ENCODE measurements at regions not wholly inside any gene's neighbourhood (a gene's known extent, or its start where the extent isn't known, plus 50 kb on each side); places are given as distances from the start of the nearest gene placed in this dataset.

- TF ChIP-seq ZFP3 (CRISPR knock-in tag; IDR thresholded peaks at IDR 0.05) (no peak), GLIS3 (CRISPR knock-in tag; IDR thresholded peaks at IDR 0.05) (no peak), PATZ1 (CRISPR knock-in tag; IDR thresholded peaks at IDR 0.05; ENCODE audit: borderline replicate concordance) (no peak), ARNTL (CRISPR knock-in tag; IDR thresholded peaks at IDR 0.05; ENCODE audit: borderline replicate concordance, low read depth) (no peak), TSHZ2 (CRISPR knock-in tag; IDR thresholded peaks at IDR 0.05) (no peak), ZFP30 (CRISPR knock-in tag; IDR thresholded peaks at IDR 0.05) (no peak), CSRNP3 (CRISPR knock-in tag; IDR thresholded peaks at IDR 0.05) (no peak), ESRRG (CRISPR knock-in tag; IDR thresholded peaks at IDR 0.05) (no peak), TCF4 (CRISPR knock-in tag; IDR thresholded peaks at IDR 0.05; ENCODE audit: borderline replicate concordance) (no peak), TOX (CRISPR knock-in tag; IDR thresholded peaks at IDR 0.05; ENCODE audit: borderline replicate concordance) (no peak), ZNF565 (CRISPR knock-in tag; conservative IDR thresholded peaks at IDR 0.05; ENCODE audit: low read depth) (no peak), PPARA (CRISPR knock-in tag; IDR thresholded peaks at IDR 0.05; ENCODE audit: borderline replicate concordance) (no peak)
- TF ChIP-seq, protein P1, sequence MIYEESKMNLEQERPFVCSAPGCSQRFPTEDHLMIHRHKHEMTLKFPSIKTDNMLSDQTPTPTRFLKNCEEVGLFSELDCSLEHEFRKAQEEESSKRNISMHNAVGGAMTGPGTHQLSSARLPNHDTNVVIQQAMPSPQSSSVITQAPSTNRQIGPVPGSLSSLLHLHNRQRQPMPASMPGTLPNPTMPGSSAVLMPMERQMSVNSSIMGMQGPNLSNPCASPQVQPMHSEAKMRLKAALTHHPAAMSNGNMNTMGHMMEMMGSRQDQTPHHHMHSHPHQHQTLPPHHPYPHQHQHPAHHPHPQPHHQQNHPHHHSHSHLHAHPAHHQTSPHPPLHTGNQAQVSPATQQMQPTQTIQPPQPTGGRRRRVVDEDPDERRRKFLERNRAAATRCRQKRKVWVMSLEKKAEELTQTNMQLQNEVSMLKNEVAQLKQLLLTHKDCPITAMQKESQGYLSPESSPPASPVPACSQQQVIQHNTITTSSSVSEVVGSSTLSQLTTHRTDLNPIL (CRISPR knock-in tag; IDR thresholded peaks at IDR 0.05; ENCODE audit: low read depth): no peak
These were observed 177.2 kb downstream of the SEM1 start for GRCh38 chr7:96532428-96532935.
